ENCODE measurements at regions not wholly inside any gene's neighbourhood (a gene's known extent, or its start where the extent isn't known, plus 50 kb on each side); places are given as distances from the start of the nearest gene placed in this dataset.

DNA sequence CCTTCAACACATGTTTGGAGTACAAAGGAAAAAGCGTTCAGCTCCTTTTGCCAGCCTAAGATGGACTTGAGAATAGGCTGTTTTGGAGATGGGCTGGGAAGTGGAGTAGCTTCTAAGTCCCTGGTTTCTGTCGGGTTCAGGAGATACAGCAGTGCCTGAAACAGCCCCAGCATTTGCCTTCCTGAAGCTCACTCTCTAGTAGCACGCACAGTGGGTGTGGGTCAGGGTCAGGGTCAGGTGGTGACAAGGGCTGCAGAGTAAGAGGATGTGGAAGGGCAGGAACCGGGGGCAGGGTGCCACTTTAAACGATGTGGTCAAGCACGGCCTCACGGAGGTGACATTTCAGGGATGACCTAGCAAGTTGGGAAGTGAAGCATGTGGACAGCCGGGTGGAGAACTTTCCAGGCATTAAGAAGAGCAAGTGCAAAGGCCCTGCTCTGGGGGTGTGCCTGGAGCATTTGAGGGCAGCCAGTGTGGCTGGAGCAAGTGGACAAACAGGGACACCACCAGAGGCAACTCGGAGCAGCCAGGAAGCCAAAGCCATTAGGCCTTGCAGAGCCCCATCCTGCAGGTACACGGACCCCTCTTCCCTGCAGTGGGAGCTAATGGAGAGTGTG lies 382.2 kb upstream of the ZMIZ1 start:
- no peak overlapping the region for H3K4me3 ChIP-seq
- in situ Hi-C loops (cut with MboI; ENCODE audit: low sequenced_read_pairs), result no loop called here
- no peaks in the 10 kb centered on the region for H3K27me3 ChIP-seq (ENCODE audit: low read depth)
- H3K4me1 ChIP-seq, result no peaks in the 10 kb centered on the region
- no peaks in the 10 kb centered on the region for H3K36me3 ChIP-seq (replicated peaks)
- no peaks in the 10 kb centered on the region for H3K9me3 ChIP-seq
- DNase-seq (ENCODE audit: low spot score in 2 of 2), result no peak

- Histone ChIP-seq H3K9me3 (no peaks in the 10 kb centered on the region), H3K4me3 (no peak overlapping the region), H3K36me3 (replicated peaks) (no peaks in the 10 kb centered on the region), H3K4me1 (no peaks in the 10 kb centered on the region), H3K27me3 (ENCODE audit: low read depth) (no peaks in the 10 kb centered on the region)
- DNase-seq (ENCODE audit: low spot score in 2 of 2), result no peak
- in situ Hi-C loops (cut with MboI; ENCODE audit: low sequenced_read_pairs), result no loop called here
These were observed 381.1 kb upstream of the ZMIZ1 start for GRCh38 chr10:78687626-78688025.

GRCh38 chr10:78688230-78688900 lies 380.4 kb upstream of the ZMIZ1 start:
- no peak overlapping the region for H3K4me3 ChIP-seq
- in situ Hi-C loops (cut with MboI; ENCODE audit: low sequenced_read_pairs), result no loop called here
- no peaks in the 10 kb centered on the region for H3K36me3 ChIP-seq (replicated peaks)
- no peaks in the 10 kb centered on the region for H3K9me3 ChIP-seq
- no peaks in the 10 kb centered on the region for H3K4me1 ChIP-seq
- no peaks in the 10 kb centered on the region for H3K27me3 ChIP-seq (ENCODE audit: low read depth)
- DNase-seq (ENCODE audit: low spot score in 2 of 2), result no peak

DNA sequence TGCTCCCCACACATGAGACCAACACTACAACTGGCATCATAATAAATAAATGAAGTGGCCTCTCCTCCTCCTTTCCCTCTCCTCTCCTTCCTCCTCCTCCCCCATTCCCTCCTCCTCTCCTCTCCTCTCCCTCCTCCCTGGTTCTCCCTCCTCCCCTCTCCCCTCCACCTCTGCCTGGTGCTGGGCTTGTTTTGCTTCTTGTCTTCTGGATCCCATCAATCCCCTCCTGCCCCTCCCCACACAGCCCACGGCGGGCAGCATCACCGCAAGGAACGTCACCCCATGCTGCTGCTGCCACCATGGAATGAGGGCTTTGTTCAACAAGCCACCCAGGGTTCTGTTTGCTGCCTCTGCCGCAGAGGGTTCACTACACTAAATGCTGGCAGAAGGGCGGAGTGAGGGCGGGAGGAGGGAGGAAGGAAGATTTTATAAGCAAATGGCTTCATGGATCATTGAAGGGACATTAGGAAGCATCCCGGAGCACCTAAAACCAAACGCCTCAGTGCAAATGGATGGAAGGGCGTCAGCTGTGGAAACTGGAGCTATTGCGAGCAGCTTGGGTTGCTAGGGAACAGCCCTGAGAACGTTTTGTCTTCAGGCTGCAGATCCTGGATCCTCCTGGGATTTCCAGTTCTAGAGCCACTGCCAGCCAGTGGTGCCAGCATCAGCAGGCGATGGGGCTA lies 379.7 kb upstream of the ZMIZ1 start:
- Histone ChIP-seq H3K27me3 (ENCODE audit: low read depth) (no peaks in the 10 kb centered on the region), H3K4me1 (no peaks in the 10 kb centered on the region), H3K9me3 (no peaks in the 10 kb centered on the region), H3K36me3 (replicated peaks) (no peaks in the 10 kb centered on the region), H3K4me3 (no peak overlapping the region)
- no peak for DNase-seq (ENCODE audit: low spot score in 2 of 2)
- in situ Hi-C loops (cut with MboI; ENCODE audit: low sequenced_read_pairs), result no loop called here

DNA sequence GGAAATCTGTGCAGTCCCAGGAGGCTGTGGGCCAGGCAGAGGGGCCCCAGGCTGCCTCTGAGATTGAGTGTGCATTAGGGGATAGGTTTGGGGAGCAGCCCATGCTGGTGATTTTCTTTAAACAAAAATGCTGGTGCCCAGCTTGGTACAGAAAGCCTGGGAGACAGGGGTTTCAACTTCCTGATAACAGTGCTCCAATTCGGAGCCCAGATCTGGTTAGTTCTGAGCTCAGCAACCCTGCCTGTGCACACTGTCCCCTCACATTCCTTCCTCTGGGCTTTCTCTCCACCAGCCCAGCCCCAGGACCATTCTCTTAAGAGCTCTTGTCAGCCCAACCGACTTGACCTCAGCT lies 379.2 kb upstream of the ZMIZ1 start:
- no peaks in the 10 kb centered on the region for H3K36me3 ChIP-seq (replicated peaks)
- no peaks in the 10 kb centered on the region for H3K9me3 ChIP-seq
- DNase-seq (ENCODE audit: low spot score in 2 of 2), result no peak
- H3K27me3 ChIP-seq (ENCODE audit: low read depth), result no peaks in the 10 kb centered on the region
- H3K4me1 ChIP-seq, result no peaks in the 10 kb centered on the region
- in situ Hi-C loops (cut with MboI; ENCODE audit: low sequenced_read_pairs), result no loop called here
- H3K4me3 ChIP-seq, result no peak overlapping the region

GRCh38 chr10:78690354-78691111 lies 378.2 kb upstream of the ZMIZ1 start:
- Histone ChIP-seq H3K36me3 (replicated peaks) (no peaks in the 10 kb centered on the region), H3K27me3 (ENCODE audit: low read depth) (no peaks in the 10 kb centered on the region), H3K4me3 (no peak overlapping the region), H3K9me3 (no peaks in the 10 kb centered on the region), H3K4me1 (no peaks in the 10 kb centered on the region)
- DNase-seq (ENCODE audit: low spot score in 2 of 2), result no peak
- in situ Hi-C loops (cut with MboI; ENCODE audit: low sequenced_read_pairs), result no loop called here

- in situ Hi-C loops (cut with MboI; ENCODE audit: low sequenced_read_pairs), result no loop called here
These were observed 377.3 kb upstream of the ZMIZ1 start for GRCh38 chr10:78691301-78692030.

GRCh38 chr10:78692071-78692470 lies 376.7 kb upstream of the ZMIZ1 start:
- no peak for DNase-seq (ENCODE audit: low spot score in 2 of 2)
- Histone ChIP-seq H3K27me3 (ENCODE audit: low read depth) (no peaks in the 10 kb centered on the region), H3K4me1 (no peaks in the 10 kb centered on the region), H3K4me3 (no peak overlapping the region), H3K36me3 (replicated peaks) (no peaks in the 10 kb centered on the region), H3K9me3 (no peaks in the 10 kb centered on the region)
- in situ Hi-C loops (cut with MboI; ENCODE audit: low sequenced_read_pairs), result no loop called here

More at GRCh38 chr10:78691301-78692030, 377.3 kb upstream of the ZMIZ1 start:
- no peak for DNase-seq (ENCODE audit: low spot score in 2 of 2)
- no peaks in the 10 kb centered on the region for H3K36me3 ChIP-seq (replicated peaks)
- no peaks in the 10 kb centered on the region for H3K27me3 ChIP-seq (ENCODE audit: low read depth)
- no peaks in the 10 kb centered on the region for H3K9me3 ChIP-seq
- H3K4me3 ChIP-seq, result no peak overlapping the region
- H3K4me1 ChIP-seq, result no peaks in the 10 kb centered on the region

DNA sequence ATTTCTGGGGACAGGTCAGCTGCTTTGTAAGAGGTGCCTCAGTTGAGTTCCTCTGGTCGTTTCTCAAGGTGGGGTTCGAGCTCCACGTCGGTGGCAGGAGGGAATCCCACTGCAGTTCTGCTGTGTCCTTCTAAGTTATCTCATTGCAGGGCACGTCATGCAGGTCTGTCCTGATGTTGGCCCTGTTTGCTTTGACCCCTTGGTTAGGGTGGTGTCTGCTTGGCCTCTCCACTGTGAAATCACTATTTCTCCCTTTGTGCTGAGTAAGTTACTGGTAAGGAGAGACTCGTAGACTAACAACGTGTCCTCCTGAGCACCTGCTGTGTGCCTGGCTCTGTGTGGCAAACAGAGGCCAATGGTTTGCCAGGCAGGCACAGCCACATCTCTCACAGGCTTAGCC lies 372.9 kb upstream of the ZMIZ1 start:
- Histone ChIP-seq H3K36me3 (replicated peaks) (no peaks in the 10 kb centered on the region), H3K9me3 (no peaks in the 10 kb centered on the region), H3K4me1 (no peaks in the 10 kb centered on the region), H3K4me3 (no peak overlapping the region), H3K27me3 (ENCODE audit: low read depth) (no peaks in the 10 kb centered on the region)
- DNase-seq (ENCODE audit: low spot score in 2 of 2), result no peak
- in situ Hi-C loops (cut with MboI; ENCODE audit: low sequenced_read_pairs), result no loop called here

DNA sequence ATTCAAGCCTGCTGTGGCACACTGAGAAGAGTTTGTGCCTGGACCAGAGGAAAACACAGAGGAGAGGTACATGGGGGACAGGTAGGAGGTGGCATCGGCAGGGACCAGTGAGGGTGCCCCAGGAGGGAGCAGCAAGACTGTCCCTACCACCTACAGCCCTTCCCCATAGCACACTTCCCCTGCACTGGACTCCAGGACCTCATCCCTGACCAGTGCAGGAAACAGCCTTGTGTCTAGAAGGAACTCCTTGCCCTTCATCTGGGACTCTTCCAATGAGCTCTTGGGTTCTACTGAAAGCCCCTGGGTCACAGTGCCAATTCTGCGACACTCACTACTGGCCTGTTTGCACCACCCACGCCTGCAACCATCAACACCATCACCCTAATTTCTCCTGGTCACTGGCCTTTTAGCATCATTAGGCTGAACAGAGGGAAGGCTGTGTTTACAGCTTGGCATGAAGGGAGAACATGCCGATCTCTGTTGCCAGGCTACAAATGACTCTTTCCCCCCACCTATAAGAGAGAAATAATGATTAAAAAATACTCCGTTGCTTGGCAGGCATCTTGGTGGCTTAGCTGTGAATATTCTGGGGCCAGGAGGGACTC lies 371.9 kb upstream of the ZMIZ1 start:
- Histone ChIP-seq H3K36me3 (replicated peaks) (no peaks in the 10 kb centered on the region), H3K27me3 (ENCODE audit: low read depth) (no peaks in the 10 kb centered on the region), H3K9me3 (no peaks in the 10 kb centered on the region), H3K4me1 (no peaks in the 10 kb centered on the region), H3K4me3 (no peak overlapping the region)
- no peak for DNase-seq (ENCODE audit: low spot score in 2 of 2)
- in situ Hi-C loops (cut with MboI; ENCODE audit: low sequenced_read_pairs), result no loop called here

DNA sequence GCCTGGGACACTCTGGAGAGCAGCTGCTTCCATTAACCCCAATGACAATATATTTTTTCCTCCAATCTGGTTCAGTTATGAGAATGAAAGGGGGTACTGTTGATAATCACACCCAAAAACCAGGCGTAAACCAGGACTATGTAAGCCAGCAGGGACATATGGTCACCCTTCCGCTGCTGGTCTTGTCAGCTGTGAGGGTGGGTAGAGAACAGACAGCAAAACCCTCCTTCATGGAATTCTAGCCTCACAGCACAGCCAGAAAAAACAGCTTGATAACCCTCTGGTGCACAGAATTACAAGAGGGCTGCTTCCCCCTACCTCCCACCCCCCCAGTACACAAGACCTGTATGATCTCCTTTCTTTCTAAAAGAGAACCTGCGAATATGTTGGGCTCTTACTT lies 368.8 kb upstream of the ZMIZ1 start:
- DNase-seq (ENCODE audit: low spot score in 2 of 2), result no peak
- Histone ChIP-seq H3K36me3 (replicated peaks) (no peaks in the 10 kb centered on the region), H3K27me3 (ENCODE audit: low read depth) (peaks cover 3% of the 10 kb centered on the region), H3K4me1 (no peaks in the 10 kb centered on the region), H3K4me3 (no peak overlapping the region), H3K9me3 (no peaks in the 10 kb centered on the region)
- in situ Hi-C loops (cut with MboI; ENCODE audit: low sequenced_read_pairs), result no loop called here

DNA sequence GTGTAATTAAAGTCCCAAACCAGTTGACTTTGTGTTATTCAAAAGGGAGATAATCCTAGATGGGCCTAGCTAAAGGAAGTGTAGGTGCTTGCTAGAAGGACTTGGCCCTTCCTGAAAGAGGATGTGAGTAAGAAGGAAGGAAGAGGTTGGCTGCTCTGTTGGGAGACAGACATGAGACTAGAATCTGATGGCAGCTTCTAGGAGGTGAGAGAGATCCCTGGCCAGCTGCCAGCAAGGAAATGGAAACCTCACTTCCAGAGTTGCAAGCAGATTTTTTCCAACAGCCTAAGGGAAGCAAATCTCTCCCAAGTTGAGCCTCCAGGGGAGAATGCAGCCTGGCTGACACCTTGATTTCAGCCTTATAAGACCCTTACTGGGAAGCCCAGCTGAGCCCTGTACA lies 368.4 kb upstream of the ZMIZ1 start:
- no peak for DNase-seq (ENCODE audit: low spot score in 2 of 2)
- in situ Hi-C loops (cut with MboI; ENCODE audit: low sequenced_read_pairs), result no loop called here
- no peak overlapping the region for H3K4me3 ChIP-seq

GRCh38 chr10:78700816-78701520 lies 367.8 kb upstream of the ZMIZ1 start:
- no peaks in the 10 kb centered on the region for H3K9me3 ChIP-seq
- no peak overlapping the region for H3K4me3 ChIP-seq
- no peaks in the 10 kb centered on the region for H3K4me1 ChIP-seq
- DNase-seq (ENCODE audit: low spot score in 2 of 2), result no peak
- no peaks in the 10 kb centered on the region for H3K36me3 ChIP-seq (replicated peaks)
- H3K27me3 ChIP-seq (ENCODE audit: low read depth), result peaks cover 3% of the 10 kb centered on the region
- in situ Hi-C loops (cut with MboI; ENCODE audit: low sequenced_read_pairs), result no loop called here

More for the DNA sequence above, 368.4 kb upstream of the ZMIZ1 start:
- Histone ChIP-seq H3K4me1 (no peaks in the 10 kb centered on the region), H3K9me3 (no peaks in the 10 kb centered on the region), H3K36me3 (replicated peaks) (no peaks in the 10 kb centered on the region), H3K27me3 (ENCODE audit: low read depth) (peaks cover 3% of the 10 kb centered on the region)

Data from HAP-1 (cell line).